Naive B cell (primary cell): ENCODE measurements at regions not wholly inside any gene's neighbourhood (a gene's known extent, or its start where the extent isn't known, plus 50 kb on each side); places are given as distances from the start of the nearest gene placed in this dataset.

Experiments
- ATAC-seq, 2 donors: fragments of 150-1000 bp; cut with Tn5 transposase; 2 replicates each; pipeline ENCODE4 v1.10.0; 2021; ENCODE audit warnings: low read depth in 2 of 2, mild to moderate bottlenecking in 2 of 2, moderate library complexity in 2 of 2
- DNase-seq: peaks from one replicate; pipeline ENCODE4 v3.0.0; 2022
- H3K27ac Mint-ChIP-seq, 6 donors: one replicate each; pipeline ENCODE4 v1.8.0; 2020 to 2022; ENCODE audit warnings: mild to moderate bottlenecking in 6 of 6, mixed read lengths in 6 of 6, moderate library complexity in 5 of 6, inconsistent platforms in 2 of 6
- H3K27me3 Mint-ChIP-seq, 3 donors: one replicate each; pipeline ENCODE4 v1.8.0; 2021 to 2022; ENCODE audit warnings: mixed read lengths in 3 of 3, mild to moderate bottlenecking in 1 of 3
- H3K36me3 Mint-ChIP-seq, 2 donors: one replicate each; pipeline ENCODE4 v1.8.0; 2020 to 2022; ENCODE audit warnings: mixed read lengths in 2 of 2, inconsistent platforms in 1 of 2, mild to moderate bottlenecking in 1 of 2
- H3K4me1 Mint-ChIP-seq, 3 donors: one replicate each; pipeline ENCODE4 v1.8.0; 2020 to 2022; ENCODE audit warnings: mixed read lengths in 3 of 3, inconsistent platforms in 1 of 3, mild to moderate bottlenecking in 1 of 3, moderate library complexity in 1 of 3
- H3K4me3 Mint-ChIP-seq, 8 donors: one replicate each; pipeline ENCODE4 v1.8.0; 2020 to 2022; ENCODE audit warnings: mild to moderate bottlenecking in 8 of 8, mixed read lengths in 8 of 8, moderate library complexity in 8 of 8, inconsistent platforms in 2 of 8
- H3K9me3 Mint-ChIP-seq, 7 donors: one replicate each; pipeline ENCODE4 v1.8.0; 2020 to 2022; ENCODE audit warnings: mixed read lengths in 7 of 7, mild to moderate bottlenecking in 5 of 7, inconsistent platforms in 2 of 7, moderate library complexity in 1 of 7

GRCh38 chr5:3542769-3543168 is 52.9 kb upstream of the IRX1 start:
- Mint-ChIP-seq H3K27ac (no peak overlapping the region), H3K36me3 (no peaks in the 10 kb centered on the region), H3K27me3 (no peaks in the 10 kb centered on the region), H3K4me3 (no peak overlapping the region), H3K9me3 (peaks cover 0 to 9% (median 0%) of the 10 kb centered on the region in 7 donors), H3K4me1 (no peaks in the 10 kb centered on the region)
- ATAC-seq: no peak
- DNase-seq: no peak

GRCh38 chr5:3542158-3542557 is 53.5 kb upstream of the IRX1 start:
- no peaks in the 10 kb centered on the region for H3K27me3 Mint-ChIP-seq

GRCh38 chr5:3538886-3539285 is 56.7 kb upstream of the IRX1 start:
- DNase-seq (no peak), ATAC-seq (no peak)
- Mint-ChIP-seq H3K9me3 (peaks cover 0 to 11% (median 4%) of the 10 kb centered on the region in 7 donors), H3K4me1 (no peaks in the 10 kb centered on the region), H3K4me3 (no peak overlapping the region), H3K27ac (no peak overlapping the region), H3K36me3 (no peaks in the 10 kb centered on the region), H3K27me3 (no peaks in the 10 kb centered on the region)

More at GRCh38 chr5:3542158-3542557, 53.5 kb upstream of the IRX1 start:
- Mint-ChIP-seq H3K4me1 (no peaks in the 10 kb centered on the region), H3K36me3 (no peaks in the 10 kb centered on the region), H3K4me3 (no peak overlapping the region), H3K27ac (no peak overlapping the region), H3K9me3 (peaks cover 0 to 7% (median 2%) of the 10 kb centered on the region in 7 donors)
- DNase-seq (no peak), ATAC-seq (no peak)

DNA sequence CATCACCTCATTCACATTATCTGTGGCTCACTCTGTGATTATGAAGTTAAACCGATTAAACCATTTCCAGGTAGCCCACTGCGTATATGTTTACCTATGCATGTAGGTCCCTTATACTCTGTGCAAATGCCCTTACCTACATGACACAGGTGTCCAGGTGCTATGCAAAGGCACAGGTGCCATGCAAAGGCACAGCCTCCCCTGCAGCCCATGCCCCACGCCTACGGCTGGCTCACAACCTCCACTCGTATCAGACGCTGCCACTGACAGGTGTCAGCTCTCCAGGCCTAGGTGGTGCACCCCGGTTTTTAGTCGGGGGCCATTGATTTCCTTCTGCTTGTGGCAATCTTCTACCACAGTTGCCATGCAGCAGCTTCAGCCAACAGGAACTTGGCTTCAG is 57.7 kb upstream of the IRX1 start:
- H3K36me3 Mint-ChIP-seq: no peaks in the 10 kb centered on the region
- no peak overlapping the region for H3K4me3 Mint-ChIP-seq
- DNase-seq (no peak), ATAC-seq (no peak)
- H3K9me3 Mint-ChIP-seq: peaks cover 0 to 17% (median 6%) of the 10 kb centered on the region in 7 donors
- no peaks in the 10 kb centered on the region for H3K27me3 Mint-ChIP-seq
- no peak overlapping the region for H3K27ac Mint-ChIP-seq
- no peaks in the 10 kb centered on the region for H3K4me1 Mint-ChIP-seq

- H3K27me3 Mint-ChIP-seq: no peaks in the 10 kb centered on the region
- peaks cover 0 to 17% (median 6%) of the 10 kb centered on the region in 7 donors for H3K9me3 Mint-ChIP-seq
- DNase-seq: no peak
- H3K27ac Mint-ChIP-seq: no peak overlapping the region
- no peak overlapping the region for H3K4me3 Mint-ChIP-seq
- no peaks in the 10 kb centered on the region for H3K4me1 Mint-ChIP-seq
- no peaks in the 10 kb centered on the region for H3K36me3 Mint-ChIP-seq
- ATAC-seq: no peak
Observed at GRCh38 chr5:3535414-3536211, 60.0 kb upstream of the IRX1 start.

GRCh38 chr5:3534997-3535396 is 60.6 kb upstream of the IRX1 start:
- no peak overlapping the region for H3K4me3 Mint-ChIP-seq
- H3K4me1 Mint-ChIP-seq: no peaks in the 10 kb centered on the region
- H3K36me3 Mint-ChIP-seq: no peaks in the 10 kb centered on the region
- DNase-seq (no peak), ATAC-seq (no peak)
- H3K9me3 Mint-ChIP-seq: peaks cover 0 to 17% (median 6%) of the 10 kb centered on the region in 7 donors
- no peaks in the 10 kb centered on the region for H3K27me3 Mint-ChIP-seq
- H3K27ac Mint-ChIP-seq: peak overlapping the region in 1 of 6 donors; percentile 56

- peaks cover 2 to 10% (median 3%) of the 10 kb centered on the region in 7 donors for H3K9me3 Mint-ChIP-seq
- ATAC-seq: no peak
- H3K4me1 Mint-ChIP-seq: no peaks in the 10 kb centered on the region
- H3K4me3 Mint-ChIP-seq: no peak overlapping the region
- no peak for DNase-seq
- H3K27ac Mint-ChIP-seq: peak overlapping the region in 1 of 6 donors; percentile 42
- H3K36me3 Mint-ChIP-seq: no peaks in the 10 kb centered on the region
- no peaks in the 10 kb centered on the region for H3K27me3 Mint-ChIP-seq
Observed at GRCh38 chr5:3531320-3531986, 64.2 kb upstream of the IRX1 start.

DNA sequence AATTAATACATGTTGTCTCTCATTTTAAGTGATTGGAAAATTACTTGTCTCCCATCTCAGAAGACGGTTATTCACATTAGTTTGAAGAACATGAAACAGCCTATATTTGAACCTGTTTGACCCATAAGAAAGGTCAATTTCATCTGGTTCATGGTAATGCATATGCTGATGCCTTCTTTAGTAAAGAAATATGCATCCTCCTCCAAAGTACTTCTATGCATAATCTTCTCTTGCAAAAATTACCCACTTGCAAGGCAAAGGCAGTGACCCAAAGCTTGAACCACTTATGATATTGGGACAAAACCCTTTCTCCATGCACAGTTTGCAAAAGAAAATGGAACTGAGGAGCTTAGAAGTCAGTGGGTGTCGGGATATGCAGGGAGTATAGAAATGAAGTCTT is 65.4 kb upstream of the IRX1 start:
- H3K27ac Mint-ChIP-seq: no peak overlapping the region
- no peak overlapping the region for H3K4me3 Mint-ChIP-seq
- H3K36me3 Mint-ChIP-seq: no peaks in the 10 kb centered on the region
- peaks cover 2 to 14% (median 5%) of the 10 kb centered on the region in 7 donors for H3K9me3 Mint-ChIP-seq
- H3K27me3 Mint-ChIP-seq: no peaks in the 10 kb centered on the region
- ATAC-seq: no peak
- no peaks in the 10 kb centered on the region for H3K4me1 Mint-ChIP-seq
- no peak for DNase-seq

DNA sequence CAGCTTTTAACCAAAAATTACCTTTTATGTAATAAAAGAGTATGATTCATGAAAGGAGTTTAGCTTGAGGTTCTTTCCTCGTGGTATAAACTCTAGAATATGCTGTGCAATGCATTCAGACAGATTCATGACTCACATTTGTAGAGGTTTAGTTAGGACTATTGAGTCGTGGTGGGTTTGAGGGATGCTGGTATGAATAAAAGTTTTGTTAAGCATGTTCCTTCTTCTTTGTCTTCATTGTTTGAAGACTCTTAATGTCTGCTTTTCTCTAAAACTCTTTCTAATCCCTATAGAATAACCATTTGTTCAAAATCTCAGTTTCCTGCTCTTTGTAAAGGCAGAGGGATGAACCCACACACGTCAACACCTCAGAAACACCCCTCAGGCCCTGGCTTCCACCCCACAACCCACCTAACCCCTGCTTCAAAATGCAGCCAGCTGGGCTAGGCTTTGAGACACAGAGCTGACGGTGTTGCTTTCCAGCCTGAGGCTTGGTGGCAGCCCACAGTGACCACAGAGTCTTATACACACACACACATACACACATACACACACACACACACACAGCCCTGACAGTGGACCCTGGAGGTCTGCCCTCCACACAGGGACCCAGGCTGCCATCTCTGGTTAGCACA is 69.0 kb upstream of the IRX1 start:
- H3K27me3 Mint-ChIP-seq: no peaks in the 10 kb centered on the region
- H3K4me1 Mint-ChIP-seq: no peaks in the 10 kb centered on the region
- H3K4me3 Mint-ChIP-seq: no peak overlapping the region
- no peaks in the 10 kb centered on the region for H3K36me3 Mint-ChIP-seq
- ATAC-seq (no peak), DNase-seq (no peak)
- peaks cover 2 to 21% (median 11%) of the 10 kb centered on the region in 7 donors for H3K9me3 Mint-ChIP-seq
- H3K27ac Mint-ChIP-seq: no peak overlapping the region

- Mint-ChIP-seq H3K4me1 (no peaks in the 10 kb centered on the region), H3K27me3 (no peaks in the 10 kb centered on the region), H3K27ac (no peak overlapping the region), H3K9me3 (peaks cover 2 to 21% (median 10%) of the 10 kb centered on the region in 7 donors), H3K36me3 (no peaks in the 10 kb centered on the region), H3K4me3 (no peak overlapping the region)
- no peak for DNase-seq
- no peak for ATAC-seq
Observed at GRCh38 chr5:3522491-3522890, 73.1 kb upstream of the IRX1 start.

- ATAC-seq (no peak), DNase-seq (no peak)
- Mint-ChIP-seq H3K27ac (no peak overlapping the region), H3K9me3 (peaks cover 0 to 10% (median 5%) of the 10 kb centered on the region in 7 donors), H3K4me1 (no peaks in the 10 kb centered on the region), H3K27me3 (no peaks in the 10 kb centered on the region), H3K4me3 (no peak overlapping the region), H3K36me3 (no peaks in the 10 kb centered on the region)
Observed at GRCh38 chr5:3518576-3518975, 77.1 kb upstream of the IRX1 start.

GRCh38 chr5:3518051-3518450 is 77.6 kb upstream of the IRX1 start:
- Mint-ChIP-seq H3K9me3 (peaks cover 0 to 6% (median 4%) of the 10 kb centered on the region in 7 donors), H3K27me3 (no peaks in the 10 kb centered on the region), H3K36me3 (no peaks in the 10 kb centered on the region), H3K4me1 (no peaks in the 10 kb centered on the region), H3K4me3 (no peak overlapping the region), H3K27ac (no peak overlapping the region)
- DNase-seq: no peak
- no peak for ATAC-seq

GRCh38 chr5:3517348-3517747 is 78.3 kb upstream of the IRX1 start:
- Mint-ChIP-seq H3K4me3 (no peak overlapping the region), H3K9me3 (peaks cover 0 to 4% (median 3%) of the 10 kb centered on the region in 7 donors)
- no peak for ATAC-seq

More at GRCh38 chr5:3517348-3517747, 78.3 kb upstream of the IRX1 start:
- no peaks in the 10 kb centered on the region for H3K36me3 Mint-ChIP-seq
- no peak for DNase-seq
- no peak overlapping the region for H3K27ac Mint-ChIP-seq
- H3K4me1 Mint-ChIP-seq: no peaks in the 10 kb centered on the region
- no peaks in the 10 kb centered on the region for H3K27me3 Mint-ChIP-seq
